Activated CD8-positive, alpha-beta T cell treated with anti-CD3 and anti-CD28 coated beads for 36 hours (primary cell): ENCODE measurements at regions not wholly inside any gene's neighbourhood (a gene's known extent, or its start where the extent isn't known, plus 50 kb on each side); places are given as distances from the start of the nearest gene placed in this dataset.

Experiments used
- ATAC-seq: fragments of 200-7000 bp; cut with Tn5 transposase; one replicate; pipeline ENCODE4 v1.10.0; 2021; ENCODE audit warnings: mild to moderate bottlenecking, moderate library complexity
- CTCF ChIA-PET: fragments of 350-600 bp; sonication (Branson Sonifier 250); formaldehyde crosslinking; loops from one replicate; lab custom pipeline; 2021; ENCODE audit warnings: antibody characterized with exemption; lab: Charles Lee
- POLR2A ChIA-PET: fragments of 350-600 bp; sonication (Branson Sonifier 250); formaldehyde crosslinking; loops from one replicate; lab custom pipeline; 2021; ENCODE audit warnings: antibody characterized with exemption; lab: Charles Lee
- DNase-seq: peaks from one replicate; pipeline ENCODE4 v3.0.0-alpha.2; 2020
- H3K27ac Mint-ChIP-seq: one replicate; pipeline ENCODE4 v1.8.0; 2021; ENCODE audit warnings: mild to moderate bottlenecking, mixed read lengths
- H3K27me3 Mint-ChIP-seq: one replicate; pipeline ENCODE4 v1.8.0; 2021; ENCODE audit warnings: mixed read lengths
- H3K36me3 Mint-ChIP-seq: one replicate; pipeline ENCODE4 v1.8.0; 2021; ENCODE audit warnings: low read depth, mixed read lengths
- H3K4me1 Mint-ChIP-seq: one replicate; pipeline ENCODE4 v1.8.0; 2021; ENCODE audit warnings: low read depth, mixed read lengths
- H3K4me3 Mint-ChIP-seq: one replicate; pipeline ENCODE4 v1.8.0; 2021; ENCODE audit warnings: mild to moderate bottlenecking, moderate library complexity, mixed read lengths
- H3K9me3 Mint-ChIP-seq: one replicate; pipeline ENCODE4 v1.8.0; 2021; ENCODE audit warnings: mixed read lengths
- intact Hi-C: fragments of 100-400 bp; cut with micrococcal nuclease; formaldehyde crosslinking; loops from one replicate; pipeline ENCODE4 v1.10.0; 2022
- TF ChIP-seq, protein P1 (sequence below): fragments of 200-600 bp; IDR thresholded peaks from one replicate; pipeline ENCODE4 v1.8.0; 2022; ENCODE audit warnings: antibody characterized with exemption, mild to moderate bottlenecking

DNA sequence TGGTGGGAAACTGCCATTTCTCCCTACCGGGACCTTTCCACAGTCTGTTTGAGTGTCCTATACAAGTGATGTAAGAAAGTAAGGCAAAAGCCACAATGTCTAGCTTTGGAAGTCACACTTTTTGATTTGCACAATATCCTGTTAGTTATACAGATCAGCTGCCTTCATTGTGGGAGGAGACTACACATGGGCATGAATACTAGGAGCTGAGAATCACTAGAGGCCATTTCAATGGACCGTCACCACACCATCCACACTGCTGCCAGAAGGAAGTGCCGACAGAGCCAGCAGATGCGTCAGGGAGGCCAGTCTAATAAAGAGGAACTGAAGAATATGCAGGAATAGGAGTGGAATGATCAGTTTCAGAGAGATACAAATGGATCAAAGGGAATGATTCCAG, 65.8 kb downstream of the SCN11A start:
- TF ChIP-seq, protein P1, sequence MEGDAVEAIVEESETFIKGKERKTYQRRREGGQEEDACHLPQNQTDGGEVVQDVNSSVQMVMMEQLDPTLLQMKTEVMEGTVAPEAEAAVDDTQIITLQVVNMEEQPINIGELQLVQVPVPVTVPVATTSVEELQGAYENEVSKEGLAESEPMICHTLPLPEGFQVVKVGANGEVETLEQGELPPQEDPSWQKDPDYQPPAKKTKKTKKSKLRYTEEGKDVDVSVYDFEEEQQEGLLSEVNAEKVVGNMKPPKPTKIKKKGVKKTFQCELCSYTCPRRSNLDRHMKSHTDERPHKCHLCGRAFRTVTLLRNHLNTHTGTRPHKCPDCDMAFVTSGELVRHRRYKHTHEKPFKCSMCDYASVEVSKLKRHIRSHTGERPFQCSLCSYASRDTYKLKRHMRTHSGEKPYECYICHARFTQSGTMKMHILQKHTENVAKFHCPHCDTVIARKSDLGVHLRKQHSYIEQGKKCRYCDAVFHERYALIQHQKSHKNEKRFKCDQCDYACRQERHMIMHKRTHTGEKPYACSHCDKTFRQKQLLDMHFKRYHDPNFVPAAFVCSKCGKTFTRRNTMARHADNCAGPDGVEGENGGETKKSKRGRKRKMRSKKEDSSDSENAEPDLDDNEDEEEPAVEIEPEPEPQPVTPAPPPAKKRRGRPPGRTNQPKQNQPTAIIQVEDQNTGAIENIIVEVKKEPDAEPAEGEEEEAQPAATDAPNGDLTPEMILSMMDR = no peak
- DNase-seq (no peak), ATAC-seq (no peak)
- H3K9me3 Mint-ChIP-seq = no peaks in the 10 kb centered on the region
- ChIA-PET POLR2A (interaction anchor here (0.6 kb wide), 1 partner anchor 18 kb away, joined by 3 read pairs; no protein-coding TSS in a partner anchor), CTCF (interaction anchor here (1.6 kb wide), 1 partner anchor 14 kb away, joined by 11 read pairs; no protein-coding TSS in a partner anchor)
- peaks cover 8% of the 10 kb centered on the region for H3K27me3 Mint-ChIP-seq
- H3K27ac Mint-ChIP-seq = no peak overlapping the region
- intact Hi-C loops = no loop called here
- no peak overlapping the region for H3K4me3 Mint-ChIP-seq
- H3K36me3 Mint-ChIP-seq = no peaks in the 10 kb centered on the region
- no peaks in the 10 kb centered on the region for H3K4me1 Mint-ChIP-seq

DNA sequence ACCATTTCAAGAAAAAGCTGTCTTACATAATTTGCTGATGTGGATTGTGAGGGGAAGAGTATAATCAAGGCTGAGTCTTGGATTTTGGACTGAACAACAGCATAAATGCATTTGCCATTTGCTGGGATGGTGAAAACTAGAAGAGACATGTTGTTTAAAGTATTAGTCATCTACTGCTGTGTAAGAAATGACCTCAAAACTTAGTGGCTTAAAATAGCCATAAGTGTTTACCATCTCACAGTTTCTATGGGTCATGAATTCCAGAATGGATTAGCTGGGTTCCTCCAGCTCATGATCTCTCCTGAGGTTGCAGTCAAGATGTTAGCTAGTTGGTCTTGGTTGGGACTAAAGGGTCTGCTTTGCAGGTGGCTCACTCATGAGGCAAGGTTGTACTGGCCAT, 66.2 kb downstream of the SCN11A start:
- Mint-ChIP-seq H3K27ac (no peak overlapping the region), H3K4me3 (no peak overlapping the region), H3K9me3 (no peaks in the 10 kb centered on the region), H3K27me3 (peaks cover 8% of the 10 kb centered on the region), H3K36me3 (no peaks in the 10 kb centered on the region), H3K4me1 (no peaks in the 10 kb centered on the region)
- intact Hi-C loops = no loop called here
- CTCF ChIA-PET = interaction anchor here (1.6 kb wide), 1 partner anchor 14 kb away, joined by 11 read pairs; no protein-coding TSS in a partner anchor
- ATAC-seq (no peak), DNase-seq (no peak)
- POLR2A ChIA-PET = interaction anchor here (0.6 kb wide), 1 partner anchor 18 kb away, joined by 3 read pairs; no protein-coding TSS in a partner anchor
- TF ChIP-seq, protein P1 = no peak

DNA sequence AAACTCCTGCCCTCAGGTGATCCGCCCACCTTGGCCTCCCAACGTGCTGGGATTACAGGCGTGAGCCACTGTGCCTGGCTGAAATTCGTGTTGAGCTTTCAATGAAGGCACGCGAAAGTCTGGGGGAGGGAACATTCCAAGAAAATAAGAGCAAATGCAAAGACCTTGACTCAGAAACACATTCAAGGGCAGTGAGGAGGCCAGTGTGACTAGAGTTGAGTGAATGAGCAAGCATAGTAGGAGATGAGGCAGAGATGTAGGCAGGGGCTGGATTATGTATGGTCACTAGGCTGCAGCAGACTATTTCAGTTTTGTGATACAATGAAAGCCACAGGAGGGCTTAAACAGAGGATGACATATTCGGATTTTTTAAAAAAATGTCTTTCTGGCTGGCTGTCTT, 67.0 kb downstream of the SCN11A start:
- Mint-ChIP-seq H3K9me3 (no peaks in the 10 kb centered on the region), H3K36me3 (no peaks in the 10 kb centered on the region), H3K4me3 (no peak overlapping the region), H3K27ac (no peak overlapping the region), H3K27me3 (peaks cover 8% of the 10 kb centered on the region), H3K4me1 (no peaks in the 10 kb centered on the region)
- intact Hi-C loops = no loop called here
- DNase-seq (no peak), ATAC-seq (no peak)
- TF ChIP-seq, protein P1 = no peak
- POLR2A ChIA-PET = no interaction called here
- CTCF ChIA-PET = interaction anchor here (1.0 to 3.1 kb wide), 3 partner anchors 12 to 45 kb away, joined by 3 to 14 read pairs (median 4); no protein-coding TSS in a partner anchor

DNA sequence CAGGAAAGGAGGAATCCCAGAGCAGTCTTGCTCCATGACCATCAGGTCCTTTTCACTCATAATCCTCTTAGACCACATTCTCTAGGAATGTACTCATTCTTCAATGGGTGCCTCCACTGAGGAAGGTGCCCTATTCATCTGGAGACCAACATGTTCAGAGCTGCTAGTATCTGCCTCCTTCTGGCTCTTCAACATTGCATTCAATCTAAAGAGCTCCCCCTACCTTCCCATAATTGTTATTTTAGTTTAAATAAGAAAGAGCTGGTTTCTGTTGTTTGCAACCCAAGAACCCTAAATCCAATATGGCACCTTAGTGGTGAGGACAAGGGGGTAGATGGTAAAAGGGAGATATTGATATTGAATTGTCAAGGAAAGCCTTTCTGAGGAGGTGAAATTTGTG, 67.6 kb downstream of the SCN11A start:
- intact Hi-C loops = no loop called here
- Mint-ChIP-seq H3K4me1 (no peaks in the 10 kb centered on the region), H3K27ac (no peak overlapping the region), H3K9me3 (no peaks in the 10 kb centered on the region), H3K36me3 (no peaks in the 10 kb centered on the region), H3K27me3 (peaks cover 8% of the 10 kb centered on the region), H3K4me3 (no peak overlapping the region)
- ATAC-seq = no peak
- CTCF ChIA-PET = interaction anchor here (1.0 to 3.1 kb wide), 4 partner anchors 8 to 46 kb away, joined by 3 to 14 read pairs (median 4); no protein-coding TSS in a partner anchor
- no peak for DNase-seq
- POLR2A ChIA-PET = no interaction called here
- TF ChIP-seq, protein P1 = no peak

DNA sequence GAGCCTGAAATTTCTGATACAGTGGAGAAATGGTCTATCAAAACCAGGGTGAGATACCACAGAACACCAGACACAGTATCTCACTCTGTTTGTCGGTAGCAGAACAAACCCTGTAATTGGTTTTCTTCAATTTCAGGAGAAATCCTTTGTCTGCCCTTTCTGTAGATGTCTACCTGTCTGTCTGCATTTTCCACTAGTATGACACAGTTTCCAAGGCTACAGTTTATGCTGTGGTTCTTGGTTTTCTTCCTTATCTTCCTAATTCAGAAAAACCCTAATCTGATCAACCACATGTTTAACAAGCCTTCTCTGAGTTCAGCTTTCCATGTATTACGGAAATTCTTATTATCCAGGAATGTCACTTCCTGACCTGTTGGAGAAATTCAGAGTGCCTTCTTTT, 70.8 kb downstream of the SCN11A start:
- H3K9me3 Mint-ChIP-seq = no peaks in the 10 kb centered on the region
- H3K27ac Mint-ChIP-seq = no peak overlapping the region
- peaks cover 6% of the 10 kb centered on the region for H3K27me3 Mint-ChIP-seq
- DNase-seq = no peak
- H3K36me3 Mint-ChIP-seq = no peaks in the 10 kb centered on the region
- ATAC-seq = no peak
- TF ChIP-seq, protein P1 = no peak
- POLR2A ChIA-PET = interaction anchor here (0.7 kb wide), 1 partner anchor 59 kb away, joined by 4 read pairs; no protein-coding TSS in a partner anchor
- intact Hi-C loops = no loop called here
- H3K4me3 Mint-ChIP-seq = no peak overlapping the region
- no peaks in the 10 kb centered on the region for H3K4me1 Mint-ChIP-seq
- CTCF ChIA-PET = interaction anchor here (0.9 to 1.9 kb wide), 2 partner anchors 19 to 20 kb away, joined by 4 to 5 read pairs; no protein-coding TSS in a partner anchor
